ENCODE measurements at regions not wholly inside any gene's neighbourhood (a gene's known extent, or its start where the extent isn't known, plus 50 kb on each side); places are given as distances from the start of the nearest gene placed in this dataset.
"Not testable (repeated sequence)": the region's sequence is repeated elsewhere in the genome, so short reads cannot be mapped to it uniquely, and the experiment has no call there.

DNA sequence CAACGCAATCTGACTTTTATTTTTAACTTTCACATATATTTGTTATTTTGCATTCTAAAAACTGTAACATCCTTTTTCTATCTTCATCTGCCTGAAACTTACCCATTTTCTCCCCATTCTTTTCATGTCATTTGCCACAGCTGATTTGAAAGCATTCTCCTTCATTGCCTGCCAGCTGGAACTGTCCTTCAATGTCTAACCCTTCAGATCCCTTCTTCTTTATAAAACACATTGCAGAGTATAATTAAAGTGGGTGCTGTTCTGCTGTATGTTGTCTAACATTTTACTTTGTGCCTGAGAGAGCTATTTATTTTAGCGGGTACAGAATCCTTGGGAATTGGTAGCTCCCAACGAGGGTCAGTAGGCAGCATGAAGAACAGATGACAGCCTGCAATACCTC lies 827.4 kb downstream of the IGSF11 start:
- H3K9ac ChIP-seq (ENCODE audit: low read length in 2 of 2): no peak overlapping the region
- H3K9me3 ChIP-seq (ENCODE audit: control insufficient read depth in 2 of 2, low read length in 2 of 2): no peaks in the 10 kb centered on the region
- no peaks in the 10 kb centered on the region for H3K4me1 ChIP-seq (ENCODE audit: control insufficient read depth, insufficient read depth, low read length)
- H3K27ac ChIP-seq (ENCODE audit: low read length): no peak overlapping the region
- no peaks in the 10 kb centered on the region for H3K36me3 ChIP-seq (ENCODE audit: control insufficient read depth in 2 of 2, insufficient read depth in 2 of 2, low read length in 2 of 2)
- no peaks in the 10 kb centered on the region for H3K27me3 ChIP-seq (ENCODE audit: control insufficient read depth in 1 of 2, insufficient read depth in 2 of 2, low read length in 2 of 2)
- no peak overlapping the region for H3K4me3 ChIP-seq (ENCODE audit: low read length in 2 of 2)

DNA sequence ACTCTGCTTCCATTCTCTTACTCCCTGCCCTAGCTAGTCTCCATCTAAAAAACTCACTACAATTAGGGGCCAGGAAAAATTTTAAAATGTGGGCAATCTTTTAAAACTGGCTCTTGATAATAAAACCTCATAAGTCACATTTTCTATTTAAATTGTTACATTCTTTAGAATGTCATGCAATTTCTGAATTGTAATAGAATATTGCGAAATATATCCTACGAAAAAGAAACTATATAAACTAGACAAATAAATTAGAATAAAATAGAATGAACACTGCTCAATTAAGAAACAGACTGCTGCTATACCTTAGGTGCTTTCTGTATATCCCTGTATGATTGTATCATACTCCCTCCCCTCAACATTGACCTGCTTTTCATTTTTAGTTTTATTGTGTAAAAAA lies 826.0 kb downstream of the IGSF11 start:
- no peaks in the 10 kb centered on the region for H3K36me3 ChIP-seq (ENCODE audit: control insufficient read depth in 2 of 2, insufficient read depth in 2 of 2, low read length in 2 of 2)
- no peak overlapping the region for H3K4me3 ChIP-seq (ENCODE audit: low read length in 2 of 2)
- no peaks in the 10 kb centered on the region for H3K4me1 ChIP-seq (ENCODE audit: control insufficient read depth, insufficient read depth, low read length)
- H3K27ac ChIP-seq (ENCODE audit: low read length): no peak overlapping the region
- H3K9me3 ChIP-seq (ENCODE audit: control insufficient read depth in 2 of 2, low read length in 2 of 2): no peaks in the 10 kb centered on the region
- H3K27me3 ChIP-seq (ENCODE audit: control insufficient read depth in 1 of 2, insufficient read depth in 2 of 2, low read length in 2 of 2): no peaks in the 10 kb centered on the region
- no peak overlapping the region for H3K9ac ChIP-seq (ENCODE audit: low read length in 2 of 2)

DNA sequence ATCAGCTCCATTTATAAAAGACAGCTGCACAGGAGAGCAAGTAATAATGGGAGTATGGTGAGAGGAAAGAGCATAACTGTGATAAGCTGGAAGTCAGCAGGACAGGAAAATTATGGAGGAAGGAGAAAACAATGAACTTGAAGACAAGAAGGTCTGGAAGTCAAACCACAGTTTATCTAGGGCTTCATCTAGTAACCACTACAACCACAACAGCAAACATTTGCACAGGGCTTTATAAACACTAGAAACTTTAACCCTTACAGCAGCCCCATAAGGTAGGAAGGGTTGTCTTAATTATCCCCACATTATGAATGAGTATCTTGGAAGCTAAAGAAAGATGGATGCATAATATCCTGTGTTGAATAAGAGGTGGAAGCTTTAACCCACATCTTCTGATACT lies 820.8 kb downstream of the IGSF11 start:
- no peak overlapping the region for H3K4me3 ChIP-seq (ENCODE audit: low read length in 2 of 2)
- no peaks in the 10 kb centered on the region for H3K4me1 ChIP-seq (ENCODE audit: control insufficient read depth, insufficient read depth, low read length)
- no peaks in the 10 kb centered on the region for H3K27me3 ChIP-seq (ENCODE audit: control insufficient read depth in 1 of 2, insufficient read depth in 2 of 2, low read length in 2 of 2)
- H3K9ac ChIP-seq (ENCODE audit: low read length in 2 of 2): no peak overlapping the region
- no peaks in the 10 kb centered on the region for H3K9me3 ChIP-seq (ENCODE audit: control insufficient read depth in 2 of 2, low read length in 2 of 2)
- no peak overlapping the region for H3K27ac ChIP-seq (ENCODE audit: low read length)
- H3K36me3 ChIP-seq (ENCODE audit: control insufficient read depth in 2 of 2, insufficient read depth in 2 of 2, low read length in 2 of 2): no peaks in the 10 kb centered on the region

DNA sequence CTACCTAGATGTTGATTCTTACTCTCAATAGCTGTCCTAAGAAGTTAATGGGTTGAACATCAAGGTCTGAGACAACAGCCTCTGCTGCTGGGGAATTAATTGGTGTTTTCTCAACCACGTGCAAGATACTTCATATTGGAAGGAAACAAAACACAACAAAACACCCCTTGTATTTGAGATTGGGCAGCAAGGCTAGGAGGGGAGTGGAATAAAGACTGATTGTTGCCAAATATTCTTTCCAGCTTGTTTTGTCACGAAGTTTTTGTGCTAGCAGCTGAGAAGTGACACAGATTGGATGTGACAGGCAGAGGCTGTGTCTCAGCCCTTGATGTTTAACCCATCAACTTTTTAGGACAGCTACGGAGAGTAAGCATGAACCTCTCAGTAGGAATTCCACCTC lies 808.4 kb downstream of the IGSF11 start:
- H3K36me3 ChIP-seq (ENCODE audit: control insufficient read depth in 2 of 2, insufficient read depth in 2 of 2, low read length in 2 of 2): no peaks in the 10 kb centered on the region

DNA sequence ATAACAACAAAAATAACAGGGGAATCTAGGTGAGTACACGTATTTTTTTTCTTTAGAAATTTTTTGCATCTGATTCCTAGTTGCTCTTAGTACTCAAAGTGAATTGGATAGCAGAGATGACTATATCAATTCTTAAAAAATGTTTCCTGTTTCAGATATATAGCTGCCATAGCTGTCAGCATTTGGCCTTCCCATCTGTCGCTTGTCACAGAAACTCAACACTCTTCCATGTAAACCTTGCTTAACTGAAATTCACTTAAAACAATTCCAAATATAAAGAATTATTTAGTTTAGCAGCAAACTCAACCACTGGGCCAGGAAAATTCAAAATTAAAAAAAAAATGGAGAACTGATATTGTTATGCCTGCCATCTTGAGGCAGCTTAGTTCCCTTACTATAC lies 807.5 kb downstream of the IGSF11 start:
- H3K4me3 ChIP-seq (ENCODE audit: low read length in 2 of 2): no peak overlapping the region
- no peaks in the 10 kb centered on the region for H3K9me3 ChIP-seq (ENCODE audit: control insufficient read depth in 2 of 2, low read length in 2 of 2)
- H3K36me3 ChIP-seq (ENCODE audit: control insufficient read depth in 2 of 2, insufficient read depth in 2 of 2, low read length in 2 of 2): no peaks in the 10 kb centered on the region
- no peak overlapping the region for H3K27ac ChIP-seq (ENCODE audit: low read length)
- H3K9ac ChIP-seq (ENCODE audit: low read length in 2 of 2): no peak overlapping the region
- no peaks in the 10 kb centered on the region for H3K27me3 ChIP-seq (ENCODE audit: control insufficient read depth in 1 of 2, insufficient read depth in 2 of 2, low read length in 2 of 2)
- H3K4me1 ChIP-seq (ENCODE audit: control insufficient read depth, insufficient read depth, low read length): no peaks in the 10 kb centered on the region

More for the DNA sequence above, 808.4 kb downstream of the IGSF11 start:
- Histone ChIP-seq H3K27ac (ENCODE audit: low read length) (no peak overlapping the region), H3K27me3 (ENCODE audit: control insufficient read depth in 1 of 2, insufficient read depth in 2 of 2, low read length in 2 of 2) (no peaks in the 10 kb centered on the region), H3K4me1 (ENCODE audit: control insufficient read depth, insufficient read depth, low read length) (no peaks in the 10 kb centered on the region), H3K9ac (ENCODE audit: low read length in 2 of 2) (no peak overlapping the region), H3K9me3 (ENCODE audit: control insufficient read depth in 2 of 2, low read length in 2 of 2) (no peaks in the 10 kb centered on the region), H3K4me3 (ENCODE audit: low read length in 2 of 2) (no peak overlapping the region)

DNA sequence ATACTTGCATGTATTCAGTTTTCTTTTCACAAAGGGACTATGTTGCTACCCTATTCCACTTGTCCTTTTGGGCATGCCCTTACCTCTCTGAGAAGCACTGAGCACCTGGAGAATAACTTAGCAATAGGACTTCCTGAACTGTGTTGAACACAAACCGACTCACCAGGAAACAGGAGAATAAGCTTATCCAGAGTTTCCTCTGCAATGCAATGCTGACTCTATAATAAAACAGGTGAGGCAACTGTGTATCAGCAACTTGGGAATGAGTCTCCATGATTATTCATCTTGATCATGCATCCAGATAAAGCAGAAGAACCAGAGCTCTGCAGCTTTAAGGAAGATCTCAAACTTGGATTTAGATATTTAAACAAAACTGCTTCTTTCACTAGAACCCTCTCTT lies 806.5 kb downstream of the IGSF11 start:
- Histone ChIP-seq H3K4me3 (ENCODE audit: low read length in 2 of 2) (no peak overlapping the region), H3K36me3 (ENCODE audit: control insufficient read depth in 2 of 2, insufficient read depth in 2 of 2, low read length in 2 of 2) (no peaks in the 10 kb centered on the region), H3K9ac (ENCODE audit: low read length in 2 of 2) (no peak overlapping the region)

DNA sequence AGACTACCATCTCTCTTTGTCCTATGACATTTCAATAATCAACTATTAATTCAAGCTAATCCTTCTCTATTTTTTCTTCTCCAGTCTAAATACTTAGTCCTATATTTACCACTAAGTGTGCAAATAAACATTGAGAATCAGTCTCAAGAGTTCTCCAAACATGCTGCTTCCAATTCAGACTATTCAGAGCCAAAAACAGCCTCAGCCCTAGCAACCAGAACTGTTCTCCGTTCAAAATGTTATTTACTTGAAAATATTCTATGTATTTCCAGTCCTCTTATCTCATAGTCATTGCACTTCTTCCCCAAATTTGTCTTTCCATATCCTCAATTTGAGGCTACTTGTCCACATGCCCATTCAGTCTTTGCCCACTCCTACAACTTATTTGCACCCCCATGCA lies 805.5 kb downstream of the IGSF11 start:
- Histone ChIP-seq H3K9ac (ENCODE audit: low read length in 2 of 2) (no peak overlapping the region), H3K36me3 (ENCODE audit: control insufficient read depth in 2 of 2, insufficient read depth in 2 of 2, low read length in 2 of 2) (no peaks in the 10 kb centered on the region), H3K27me3 (ENCODE audit: control insufficient read depth in 1 of 2, insufficient read depth in 2 of 2, low read length in 2 of 2) (no peaks in the 10 kb centered on the region), H3K4me3 (ENCODE audit: low read length in 2 of 2) (no peak overlapping the region), H3K4me1 (ENCODE audit: control insufficient read depth, insufficient read depth, low read length) (no peaks in the 10 kb centered on the region), H3K27ac (ENCODE audit: low read length) (no peak overlapping the region), H3K9me3 (ENCODE audit: control insufficient read depth in 2 of 2, low read length in 2 of 2) (no peaks in the 10 kb centered on the region)

More for the DNA sequence above, 806.5 kb downstream of the IGSF11 start:
- H3K9me3 ChIP-seq (ENCODE audit: control insufficient read depth in 2 of 2, low read length in 2 of 2): no peaks in the 10 kb centered on the region
- H3K27ac ChIP-seq (ENCODE audit: low read length): no peak overlapping the region
- H3K4me1 ChIP-seq (ENCODE audit: control insufficient read depth, insufficient read depth, low read length): no peaks in the 10 kb centered on the region
- H3K27me3 ChIP-seq (ENCODE audit: control insufficient read depth in 1 of 2, insufficient read depth in 2 of 2, low read length in 2 of 2): no peaks in the 10 kb centered on the region

DNA sequence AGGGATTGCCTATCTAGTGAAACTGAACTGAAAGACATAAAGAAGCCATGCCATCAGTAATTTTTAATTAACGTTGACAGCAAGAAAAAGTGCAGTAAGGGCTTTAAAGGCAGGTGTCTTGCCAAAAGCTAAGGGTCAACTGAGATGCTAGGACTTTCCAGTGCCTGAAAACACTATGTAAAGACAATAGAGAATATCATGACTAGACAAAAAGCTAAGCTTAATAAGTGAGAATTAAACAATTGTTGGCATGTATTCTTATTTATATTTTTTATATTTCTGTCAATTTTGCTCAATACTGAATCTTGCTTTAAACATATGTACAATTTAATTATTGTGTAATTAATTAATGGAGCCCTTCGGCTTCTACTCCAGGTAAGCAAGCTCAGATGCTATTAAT lies 803.1 kb downstream of the IGSF11 start:
- no peaks in the 10 kb centered on the region for H3K9me3 ChIP-seq (ENCODE audit: control insufficient read depth in 2 of 2, low read length in 2 of 2)

DNA sequence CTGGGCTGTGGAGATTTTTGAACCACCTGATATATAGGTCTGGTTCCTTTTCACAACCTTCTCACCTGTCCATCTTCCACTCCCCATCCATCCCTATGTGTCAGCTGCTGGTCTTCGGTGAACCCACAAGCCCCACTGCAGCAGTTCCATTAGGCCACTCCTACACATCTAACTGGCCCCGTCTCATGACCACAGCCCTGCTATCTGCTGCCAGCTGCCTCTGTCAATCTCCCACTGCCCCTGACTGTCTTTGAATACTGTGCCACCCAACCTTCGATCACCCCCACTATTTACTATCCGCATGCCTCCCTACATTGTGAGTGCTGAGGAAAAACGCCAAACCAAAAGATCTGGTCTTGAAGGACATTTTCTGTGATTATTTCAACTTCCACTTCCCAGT lies 795.4 kb downstream of the IGSF11 start:
- Histone ChIP-seq H3K27me3 (ENCODE audit: control insufficient read depth in 1 of 2, insufficient read depth in 2 of 2, low read length in 2 of 2) (no peaks in the 10 kb centered on the region), H3K9me3 (ENCODE audit: control insufficient read depth in 2 of 2, low read length in 2 of 2) (no peaks in the 10 kb centered on the region), H3K36me3 (ENCODE audit: control insufficient read depth in 2 of 2, insufficient read depth in 2 of 2, low read length in 2 of 2) (no peaks in the 10 kb centered on the region), H3K4me1 (ENCODE audit: control insufficient read depth, insufficient read depth, low read length) (no peaks in the 10 kb centered on the region), H3K27ac (ENCODE audit: low read length) (no peak overlapping the region), H3K4me3 (ENCODE audit: low read length in 2 of 2) (no peak overlapping the region), H3K9ac (ENCODE audit: low read length in 2 of 2) (no peak overlapping the region)

More for the DNA sequence above, 803.1 kb downstream of the IGSF11 start:
- Histone ChIP-seq H3K27me3 (ENCODE audit: control insufficient read depth in 1 of 2, insufficient read depth in 2 of 2, low read length in 2 of 2) (no peaks in the 10 kb centered on the region), H3K27ac (ENCODE audit: low read length) (no peak overlapping the region), H3K36me3 (ENCODE audit: control insufficient read depth in 2 of 2, insufficient read depth in 2 of 2, low read length in 2 of 2) (no peaks in the 10 kb centered on the region), H3K4me1 (ENCODE audit: control insufficient read depth, insufficient read depth, low read length) (no peaks in the 10 kb centered on the region), H3K9ac (ENCODE audit: low read length in 2 of 2) (no peak overlapping the region), H3K4me3 (ENCODE audit: low read length in 2 of 2) (no peak overlapping the region)

DNA sequence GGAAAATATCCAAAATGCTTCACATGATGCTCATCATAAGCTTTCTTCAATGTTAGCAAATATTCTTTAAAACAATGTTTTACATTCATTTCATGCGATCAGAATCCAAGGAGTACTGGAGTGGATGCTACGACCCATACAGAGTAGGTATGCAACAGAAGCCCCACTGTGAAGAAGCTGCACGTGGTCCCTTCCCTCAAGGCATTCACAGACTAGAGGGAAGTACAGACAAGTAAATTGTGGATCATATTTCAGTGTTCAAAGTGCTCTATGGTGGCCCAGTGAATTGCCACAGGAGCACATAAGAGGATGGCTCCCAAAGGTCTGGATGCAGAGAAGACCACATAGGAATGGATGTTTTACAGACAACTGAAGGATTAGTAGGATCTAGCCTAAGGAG lies 789.9 kb downstream of the IGSF11 start:
- Histone ChIP-seq H3K9me3 (ENCODE audit: control insufficient read depth in 2 of 2, low read length in 2 of 2) (no peaks in the 10 kb centered on the region), H3K9ac (ENCODE audit: low read length in 2 of 2) (no peak overlapping the region), H3K27me3 (ENCODE audit: control insufficient read depth in 1 of 2, insufficient read depth in 2 of 2, low read length in 2 of 2) (no peaks in the 10 kb centered on the region), H3K4me1 (ENCODE audit: control insufficient read depth, insufficient read depth, low read length) (no peaks in the 10 kb centered on the region), H3K27ac (ENCODE audit: low read length) (no peak overlapping the region), H3K4me3 (ENCODE audit: low read length in 2 of 2) (no peak overlapping the region), H3K36me3 (ENCODE audit: control insufficient read depth in 2 of 2, insufficient read depth in 2 of 2, low read length in 2 of 2) (no peaks in the 10 kb centered on the region)

DNA sequence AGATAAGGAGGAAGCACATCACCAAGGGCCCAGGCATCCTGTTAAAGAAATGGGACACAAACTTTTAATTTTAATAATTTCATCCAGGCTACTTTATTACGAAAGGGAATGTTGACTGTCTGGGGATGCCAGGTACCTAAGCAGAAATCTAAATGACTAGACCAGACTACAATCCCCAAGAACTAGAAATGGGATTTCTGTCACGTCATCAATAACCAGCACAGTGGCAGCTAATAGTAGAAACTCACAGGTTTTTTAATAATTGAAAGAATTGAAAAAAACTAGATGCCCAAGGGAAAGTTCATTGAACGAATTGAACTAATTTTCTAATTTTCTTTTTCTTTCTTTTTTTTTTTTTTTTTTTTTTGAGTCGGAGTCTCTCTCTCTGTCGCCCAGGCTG lies 789.3 kb downstream of the IGSF11 start:
- Histone ChIP-seq H3K9me3 (ENCODE audit: control insufficient read depth in 2 of 2, low read length in 2 of 2) (no peaks in the 10 kb centered on the region), H3K27me3 (ENCODE audit: control insufficient read depth in 1 of 2, insufficient read depth in 2 of 2, low read length in 2 of 2) (no peaks in the 10 kb centered on the region), H3K4me1 (ENCODE audit: control insufficient read depth, insufficient read depth, low read length) (no peaks in the 10 kb centered on the region), H3K9ac (ENCODE audit: low read length in 2 of 2) (no peak overlapping the region), H3K4me3 (ENCODE audit: low read length in 2 of 2) (no peak overlapping the region), H3K36me3 (ENCODE audit: control insufficient read depth in 2 of 2, insufficient read depth in 2 of 2, low read length in 2 of 2) (no peaks in the 10 kb centered on the region), H3K27ac (ENCODE audit: low read length) (no peak overlapping the region)

DNA sequence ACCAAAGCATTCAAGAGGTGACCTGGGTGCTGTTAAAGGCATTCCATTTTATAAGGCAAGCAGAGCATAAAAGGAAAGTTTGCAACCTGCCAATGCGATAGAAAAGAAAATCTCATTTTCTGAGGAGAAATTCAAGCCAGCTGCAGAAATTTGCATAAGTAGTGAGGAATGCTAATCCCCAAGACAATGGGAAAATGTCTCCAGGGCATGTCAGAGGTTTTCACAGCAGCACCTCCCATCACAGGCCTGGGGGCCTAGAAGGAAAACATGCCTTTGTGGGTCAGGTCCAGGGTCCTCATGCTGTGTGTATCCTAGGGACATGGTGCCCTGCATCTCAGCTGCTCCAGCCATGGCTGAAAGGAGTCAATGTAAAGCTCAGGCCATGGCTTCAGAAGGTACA lies 775.8 kb downstream of the IGSF11 start:
- not testable (repeated sequence) for H3K4me3 ChIP-seq (ENCODE audit: low read length in 2 of 2); H3K4me1 ChIP-seq (ENCODE audit: control insufficient read depth, insufficient read depth, low read length); H3K27ac ChIP-seq (ENCODE audit: low read length); H3K36me3 ChIP-seq (ENCODE audit: control insufficient read depth in 2 of 2, insufficient read depth in 2 of 2, low read length in 2 of 2); H3K27me3 ChIP-seq (ENCODE audit: control insufficient read depth in 1 of 2, insufficient read depth in 2 of 2, low read length in 2 of 2); H3K9ac ChIP-seq (ENCODE audit: low read length in 2 of 2); H3K9me3 ChIP-seq (ENCODE audit: control insufficient read depth in 2 of 2, low read length in 2 of 2)
